ENCODE measurements at regions not wholly inside any gene's neighbourhood (a gene's known extent, or its start where the extent isn't known, plus 50 kb on each side); places are given as distances from the start of the nearest gene placed in this dataset.

- TF ChIP-seq CTCF (conservative IDR thresholded peaks at IDR 0.05; ENCODE audit: low read depth, low read length), result no peak
- no peak for TF ChIP-seq RCOR1 (IDR thresholded peaks at IDR 0.05; ENCODE audit: insufficient replicate concordance, low read length)
- no peak for TF ChIP-seq NFE2L2 (IDR thresholded peaks at IDR 0.05; ENCODE audit: low read depth, low read length)
- TF ChIP-seq POLR2A (IDR thresholded peaks at IDR 0.05; ENCODE audit: low read depth, low read length), result no peak
- TF ChIP-seq SMC3 (IDR thresholded peaks at IDR 0.05; ENCODE audit: low read depth, low read length), result no peak
- TF ChIP-seq MAFK (IDR thresholded peaks at IDR 0.05; ENCODE audit: low read depth, low read length), result no peak
Observed at GRCh38 chr10:28427376-28427775, 105.5 kb upstream of the WAC start.

Measured in IMR-90 (cell line).